CD1c-positive myeloid dendritic cell (primary cell): ENCODE measurements at regions not wholly inside any gene's neighbourhood (a gene's known extent, or its start where the extent isn't known, plus 50 kb on each side); places are given as distances from the start of the nearest gene placed in this dataset.
"Not testable (repeated sequence)": the region's sequence is repeated elsewhere in the genome, so short reads cannot be mapped to it uniquely, and the experiment has no call there.

ENCODE experiments used
- DNase-seq: peaks from one replicate; pipeline ENCODE4 v3.0.0-alpha.2; 2016; ENCODE audit errors: extremely low spot score

- DNase-seq: no peak
Measured at GRCh38 chr3:198096015-198096414, 136.0 kb downstream of the LMLN start.

DNA sequence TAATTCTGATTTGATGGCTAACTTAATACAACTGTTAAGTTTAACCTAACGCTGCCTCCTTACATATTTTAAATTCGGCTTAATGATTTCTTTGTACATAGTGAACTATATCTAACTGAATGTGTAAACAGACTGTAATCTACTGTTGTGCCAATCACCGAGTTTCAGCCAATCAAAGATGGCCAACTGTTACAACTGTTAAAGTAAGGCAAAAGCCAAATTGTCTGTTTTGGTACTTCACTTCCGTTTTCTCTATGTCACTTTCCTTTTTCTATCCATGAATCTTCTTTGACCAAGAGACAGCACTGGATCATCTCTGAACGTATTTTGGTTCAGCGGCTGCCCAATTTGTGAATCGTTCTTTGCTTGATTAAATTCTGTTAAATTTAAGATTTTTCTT is 137.0 kb downstream of the LMLN start:
- no peak for DNase-seq

GRCh38 chr3:198098661-198099081 is 138.7 kb downstream of the LMLN start:
- DNase-seq: not testable (repeated sequence)

- DNase-seq: not testable (repeated sequence)
Measured at GRCh38 chr3:198103070-198103469, 143.1 kb downstream of the LMLN start.

GRCh38 chr3:198106265-198106664 is 146.2 kb downstream of the LMLN start:
- DNase-seq: no peak

- no peak for DNase-seq
Measured at GRCh38 chr3:198107840-198108734, 148.1 kb downstream of the LMLN start.

- no peak for DNase-seq
Measured at GRCh38 chr3:198109883-198110282, 149.9 kb downstream of the LMLN start.

DNA sequence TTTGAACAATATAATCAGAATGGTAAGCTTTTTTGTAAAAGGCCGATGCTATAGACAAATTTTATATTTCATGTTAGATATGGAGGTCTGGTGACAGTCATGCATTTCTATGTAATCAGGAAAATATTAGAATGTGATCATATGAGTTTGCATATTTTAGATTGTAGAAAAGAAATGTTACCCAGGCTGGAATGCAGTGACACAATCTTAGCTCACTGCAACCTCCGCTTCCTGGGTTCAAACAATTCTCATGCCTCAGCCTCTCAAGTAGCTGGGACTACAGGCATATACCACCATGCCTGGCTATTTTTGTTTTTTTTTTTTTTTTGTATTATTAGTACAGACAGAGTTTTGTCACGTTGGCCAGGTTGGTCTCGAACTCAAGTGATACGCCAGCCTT is 152.0 kb downstream of the LMLN start:
- no peak for DNase-seq

DNA sequence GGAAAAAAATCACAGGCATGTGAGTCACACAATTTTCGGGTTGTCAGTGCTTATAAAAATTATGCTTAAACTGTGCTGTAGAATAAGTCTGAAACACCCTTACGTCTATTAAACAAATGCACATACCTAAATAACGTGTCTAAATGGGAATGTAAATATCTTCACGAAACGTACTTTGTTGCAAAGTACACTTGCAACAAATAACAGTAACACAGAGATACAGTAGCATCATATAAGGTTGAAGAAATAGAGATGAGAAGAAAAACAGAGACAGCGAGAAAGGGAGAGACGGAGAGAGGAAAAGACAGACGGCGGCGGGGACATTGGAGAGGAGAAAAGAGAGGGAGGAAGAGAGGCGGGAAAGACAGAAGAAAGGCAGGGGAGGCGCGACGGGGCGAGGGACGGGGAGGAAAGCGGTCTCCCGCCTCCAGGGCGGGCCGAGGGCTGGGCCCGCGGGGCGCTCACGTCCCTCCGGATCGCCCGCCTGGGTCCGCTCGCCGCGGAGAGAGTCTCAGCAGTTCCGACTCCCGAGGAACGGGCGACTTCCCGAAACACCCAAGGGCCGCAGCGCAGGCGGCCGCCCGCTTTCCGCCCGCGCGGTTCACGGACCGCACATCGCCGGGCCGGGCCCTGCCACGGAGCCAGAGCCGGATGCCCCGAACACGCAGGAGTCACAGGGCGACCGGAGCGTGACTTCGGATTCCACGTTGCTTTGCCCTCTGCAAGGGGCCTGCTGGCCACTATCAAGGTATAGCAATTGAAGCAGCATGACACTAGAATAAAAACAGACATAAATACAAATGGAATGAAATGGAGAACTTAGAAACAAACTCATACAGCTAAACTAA is 153.4 kb downstream of the LMLN start:
- DNase-seq: peak; percentile 55

- not testable (repeated sequence) for DNase-seq
Measured at GRCh38 chr3:198114516-198114915, 154.5 kb downstream of the LMLN start.

GRCh38 chr3:198122184-198122583 is 162.2 kb downstream of the LMLN start:
- DNase-seq: not testable (repeated sequence)

GRCh38 chr3:198137038-198137835 is 177.2 kb downstream of the LMLN start:
- not testable (repeated sequence) for DNase-seq

- DNase-seq: not testable (repeated sequence)
Measured at GRCh38 chr3:198138205-198138604, 178.2 kb downstream of the LMLN start.

DNA sequence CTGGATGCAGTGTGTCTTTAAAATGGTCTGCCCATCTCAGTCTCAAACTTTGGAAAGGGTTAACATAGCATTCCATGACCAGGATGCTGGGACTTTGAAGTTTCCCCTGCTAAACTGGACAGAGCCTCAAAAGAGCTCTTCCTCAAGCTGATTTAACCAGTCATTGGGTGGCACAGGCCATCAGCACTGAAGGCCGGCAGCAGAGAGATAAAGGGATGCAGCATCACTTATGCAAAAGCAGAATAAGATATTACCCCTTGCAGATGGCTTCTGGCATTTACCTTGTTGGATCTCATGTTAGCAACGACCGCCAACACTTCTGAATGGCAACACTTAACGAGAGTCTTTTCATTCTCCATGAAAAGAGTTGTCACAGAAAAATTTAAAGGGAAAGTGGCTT is 179.0 kb downstream of the LMLN start:
- not testable (repeated sequence) for DNase-seq

DNA sequence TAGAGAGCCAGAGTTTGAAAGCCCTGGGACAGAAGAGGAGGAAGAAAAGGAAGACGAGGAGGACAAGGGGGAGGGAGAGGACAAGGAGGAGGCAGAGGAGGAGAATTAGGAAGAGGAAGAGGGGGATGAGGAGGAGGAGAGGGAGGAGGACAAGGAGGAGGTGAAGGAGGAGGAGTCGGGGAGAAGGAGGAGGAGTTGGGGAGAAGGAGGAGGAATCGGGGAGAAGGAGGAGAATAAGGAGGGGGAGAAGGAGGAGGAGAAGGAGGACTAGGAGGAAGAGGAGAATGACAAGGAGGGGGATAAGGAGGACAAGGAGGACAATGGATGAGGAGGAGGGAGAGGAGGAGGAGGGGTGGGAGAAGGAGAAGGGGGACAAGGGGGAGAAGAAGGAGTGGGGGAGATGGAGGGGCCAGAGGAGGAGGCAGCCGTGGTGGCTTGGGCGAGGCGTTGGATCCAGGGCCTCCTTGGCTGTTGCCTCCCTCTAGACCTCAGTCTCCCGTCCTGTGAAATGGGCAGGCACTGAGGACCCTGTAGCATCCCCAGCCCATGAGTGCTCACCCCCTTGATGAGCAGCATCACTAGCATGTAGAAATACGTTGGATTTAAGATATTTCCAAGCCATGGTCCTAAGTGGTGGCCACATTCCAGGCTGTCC is 179.6 kb downstream of the LMLN start:
- not testable (repeated sequence) for DNase-seq

DNA sequence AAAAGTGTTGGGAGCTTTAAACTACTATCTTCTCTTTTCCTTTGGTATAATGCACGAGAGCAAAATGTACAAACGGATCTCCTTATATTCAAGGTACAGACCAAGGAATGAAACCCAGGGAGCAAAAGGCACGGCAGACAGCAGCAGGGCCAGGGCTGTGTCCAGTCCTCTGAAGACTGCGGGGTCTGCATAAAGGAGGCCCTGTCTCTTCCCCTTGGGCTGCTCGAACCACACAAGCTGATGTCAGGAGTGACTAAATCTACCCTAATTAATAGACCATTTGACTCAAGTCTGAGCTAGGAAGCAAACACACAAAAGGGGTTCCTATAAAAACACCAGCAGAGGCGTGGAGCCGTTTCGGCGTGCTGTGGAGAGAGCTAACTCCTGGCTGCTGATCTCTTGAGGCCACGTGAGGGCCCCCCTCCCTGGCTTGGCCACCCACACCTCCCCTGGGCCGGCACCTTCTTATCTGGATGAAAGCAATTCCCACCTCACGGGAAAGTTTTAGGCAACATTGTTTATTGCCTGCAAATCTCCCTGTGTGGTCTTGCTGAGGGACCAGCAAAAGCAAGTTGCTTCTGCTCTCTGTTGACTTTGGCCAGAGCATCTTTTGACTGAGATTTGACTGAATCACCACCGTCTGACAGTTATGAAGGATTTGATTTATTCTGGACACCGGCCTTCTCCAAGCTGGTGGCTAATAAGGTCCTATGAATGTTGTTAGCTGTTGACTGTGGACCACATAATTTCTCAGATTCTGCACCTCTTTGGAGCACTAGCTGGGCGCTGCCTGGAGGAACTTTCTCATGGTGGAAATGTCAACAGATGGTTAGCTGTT is 183.5 kb downstream of the LMLN start:
- DNase-seq: not testable (repeated sequence)

GRCh38 chr3:198145231-198145784 is 185.3 kb downstream of the LMLN start:
- DNase-seq: peak; percentile 3

- not testable (repeated sequence) for DNase-seq
Measured at GRCh38 chr3:198146070-198146469, 186.1 kb downstream of the LMLN start.

GRCh38 chr3:198146559-198147164 is 186.6 kb downstream of the LMLN start:
- peak; percentile 3 for DNase-seq
